ENCODE measurements at regions not wholly inside any gene's neighbourhood (a gene's known extent, or its start where the extent isn't known, plus 50 kb on each side); places are given as distances from the start of the nearest gene placed in this dataset.

- no peak for TF ChIP-seq CLOCK (CRISPR knock-in tag; IDR thresholded peaks at IDR 0.05; ENCODE audit: borderline replicate concordance)
Observed at GRCh38 chr3:117144853-117145252, 435.3 kb downstream of the TUSC7 start (continued).

DNA sequence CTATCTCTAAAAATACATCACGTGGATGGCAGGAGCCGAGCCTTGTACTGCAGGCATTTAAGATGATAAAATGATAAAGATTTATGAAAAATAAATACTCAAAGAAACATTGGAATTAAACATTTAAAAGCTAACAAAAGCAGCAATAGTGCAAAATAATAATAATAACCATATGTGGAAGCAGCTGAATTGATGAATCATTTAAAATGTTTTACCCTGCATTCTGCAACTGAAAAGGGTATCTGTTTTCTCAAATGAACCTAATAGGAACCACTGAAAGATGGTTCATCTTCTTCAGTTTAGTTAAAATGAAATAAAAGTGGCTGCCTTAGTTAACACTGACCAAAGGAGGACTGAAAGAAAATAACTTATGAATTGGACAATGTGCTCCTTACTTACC is 436.1 kb downstream of the TUSC7 start:
- 0% methylated on average over 2 of the region's 2 CpGs for WGBS (ENCODE audit: insufficient coverage, low coverage, missing lambda C conversion rate)
- H3K36me3 ChIP-seq (ENCODE audit: control insufficient read depth, insufficient read depth, low read length) = no peaks in the 10 kb centered on the region
- no peaks in the 10 kb centered on the region for H4K20me1 ChIP-seq (replicated peaks; ENCODE audit: control insufficient read depth, insufficient read depth, low read length)
- H3K9ac ChIP-seq (ENCODE audit: insufficient read depth in 1 of 2, low read depth in 2 of 2, low read length in 2 of 2) = no peak overlapping the region
- H3K9me3 ChIP-seq (replicated peaks; ENCODE audit: control insufficient read depth, insufficient read depth, low read depth, low read length) = no peaks in the 10 kb centered on the region
- H3K79me2 ChIP-seq (ENCODE audit: control insufficient read depth, insufficient read depth, low read length) = no peaks in the 10 kb centered on the region
- POLR2A ChIA-PET = no interaction called here
- no peak for TF ChIP-seq ETV6 (IDR thresholded peaks at IDR 0.05; ENCODE audit: borderline replicate concordance in 1 of 2, low read depth in 2 of 2, low read length in 1 of 2)
- TF ChIP-seq ETV6 (CRISPR knock-in tag; IDR thresholded peaks at IDR 0.05; ENCODE audit: borderline replicate concordance) = no peak
- no peak for TF ChIP-seq NCOA1 (IDR thresholded peaks at IDR 0.05; ENCODE audit: low read depth)
- TF ChIP-seq, protein P1, sequence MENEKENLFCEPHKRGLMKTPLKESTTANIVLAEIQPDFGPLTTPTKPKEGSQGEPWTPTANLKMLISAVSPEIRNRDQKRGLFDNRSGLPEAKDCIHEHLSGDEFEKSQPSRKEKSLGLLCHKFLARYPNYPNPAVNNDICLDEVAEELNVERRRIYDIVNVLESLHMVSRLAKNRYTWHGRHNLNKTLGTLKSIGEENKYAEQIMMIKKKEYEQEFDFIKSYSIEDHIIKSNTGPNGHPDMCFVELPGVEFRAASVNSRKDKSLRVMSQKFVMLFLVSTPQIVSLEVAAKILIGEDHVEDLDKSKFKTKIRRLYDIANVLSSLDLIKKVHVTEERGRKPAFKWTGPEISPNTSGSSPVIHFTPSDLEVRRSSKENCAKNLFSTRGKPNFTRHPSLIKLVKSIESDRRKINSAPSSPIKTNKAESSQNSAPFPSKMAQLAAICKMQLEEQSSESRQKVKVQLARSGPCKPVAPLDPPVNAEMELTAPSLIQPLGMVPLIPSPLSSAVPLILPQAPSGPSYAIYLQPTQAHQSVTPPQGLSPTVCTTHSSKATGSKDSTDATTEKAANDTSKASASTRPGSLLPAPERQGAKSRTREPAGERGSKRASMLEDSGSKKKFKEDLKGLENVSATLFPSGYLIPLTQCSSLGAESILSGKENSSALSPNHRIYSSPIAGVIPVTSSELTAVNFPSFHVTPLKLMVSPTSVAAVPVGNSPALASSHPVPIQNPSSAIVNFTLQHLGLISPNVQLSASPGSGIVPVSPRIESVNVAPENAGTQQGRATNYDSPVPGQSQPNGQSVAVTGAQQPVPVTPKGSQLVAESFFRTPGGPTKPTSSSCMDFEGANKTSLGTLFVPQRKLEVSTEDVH (IDR thresholded peaks at IDR 0.05; ENCODE audit: low read depth, partially characterized antibody) = no peak
- in situ Hi-C loops (cut with MboI) (no loop called here), intact Hi-C loops (cut with micrococcal nuclease) (no loop called here)
- BruUV-seq (replicated peaks) = no TSS peak
- DNase-seq (ENCODE audit: extremely low read depth in 1 of 4, low spot score in 3 of 4) (no peak), ATAC-seq (no peak), FAIRE-seq (no peak)
- H2AFZ ChIP-seq (ENCODE audit: low read depth, low read length) = no peak overlapping the region
- H3K9me1 ChIP-seq (ENCODE audit: control insufficient read depth, insufficient read depth, low read length) = no peaks in the 10 kb centered on the region
- CTCF ChIA-PET (ENCODE audit: low intra/inter-chr PET ratio) = no interaction called here
- no peak overlapping the region for H3K4me2 ChIP-seq (ENCODE audit: insufficient read depth, low read length)
- H3K4me1 ChIP-seq (replicated peaks in 1 of 2; ENCODE audit: control insufficient read depth in 2 of 2, insufficient read depth in 2 of 2, low read length in 2 of 2) = no peaks in the 10 kb centered on the region
- no peak overlapping the region for H3K27ac ChIP-seq (ENCODE audit: extremely low read depth, low read depth, low read length)
- no peak overlapping the region for H3K4me3 ChIP-seq
- H3K27me3 ChIP-seq (ENCODE audit: control insufficient read depth in 2 of 2, insufficient read depth in 2 of 2, low read length in 2 of 2) = no peaks in the 10 kb centered on the region

Measured in K562 (cell line).